ENCODE measurements at regions not wholly inside any gene's neighbourhood (a gene's known extent, or its start where the extent isn't known, plus 50 kb on each side); places are given as distances from the start of the nearest gene placed in this dataset.

DNA sequence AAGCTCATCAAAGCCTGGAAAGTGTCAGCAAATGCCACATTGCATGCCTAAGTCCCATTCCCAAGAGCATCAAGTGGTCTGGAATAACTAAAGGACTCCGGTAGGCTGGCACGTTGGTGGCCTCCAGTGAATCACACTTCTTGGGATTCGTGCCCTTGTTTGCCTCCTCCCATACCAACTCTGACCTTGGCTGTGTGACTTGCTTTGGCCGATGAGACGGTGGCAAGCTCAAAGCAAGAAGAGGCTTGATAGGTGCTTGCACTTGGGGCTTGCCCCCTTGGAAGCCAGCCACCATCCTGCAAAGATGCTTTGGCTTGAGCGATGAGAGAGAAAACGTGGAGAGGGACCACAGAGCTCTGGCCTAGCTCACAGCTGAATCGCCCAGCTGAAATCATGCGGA is 313.1 kb upstream of the ZFHX3 start:
- intact Hi-C loops (cut with DNase I): no loop called here
- Histone ChIP-seq H3K36me3 (no peaks in the 10 kb centered on the region), H3K27me3 (no peaks in the 10 kb centered on the region), H3K27ac (no peak overlapping the region), H3K9me3 (no peaks in the 10 kb centered on the region), H3K4me1 (no peaks in the 10 kb centered on the region), H3K4me3 (no peak overlapping the region)
- 73 to 84% methylated on average over 9 of the region's 9 CpGs for whole genome bisulfite sequencing, 2 donors
- DNase-seq (no peak), FAIRE-seq (no peak), ATAC-seq (no peak)
- TF ChIP-seq, protein P1, sequence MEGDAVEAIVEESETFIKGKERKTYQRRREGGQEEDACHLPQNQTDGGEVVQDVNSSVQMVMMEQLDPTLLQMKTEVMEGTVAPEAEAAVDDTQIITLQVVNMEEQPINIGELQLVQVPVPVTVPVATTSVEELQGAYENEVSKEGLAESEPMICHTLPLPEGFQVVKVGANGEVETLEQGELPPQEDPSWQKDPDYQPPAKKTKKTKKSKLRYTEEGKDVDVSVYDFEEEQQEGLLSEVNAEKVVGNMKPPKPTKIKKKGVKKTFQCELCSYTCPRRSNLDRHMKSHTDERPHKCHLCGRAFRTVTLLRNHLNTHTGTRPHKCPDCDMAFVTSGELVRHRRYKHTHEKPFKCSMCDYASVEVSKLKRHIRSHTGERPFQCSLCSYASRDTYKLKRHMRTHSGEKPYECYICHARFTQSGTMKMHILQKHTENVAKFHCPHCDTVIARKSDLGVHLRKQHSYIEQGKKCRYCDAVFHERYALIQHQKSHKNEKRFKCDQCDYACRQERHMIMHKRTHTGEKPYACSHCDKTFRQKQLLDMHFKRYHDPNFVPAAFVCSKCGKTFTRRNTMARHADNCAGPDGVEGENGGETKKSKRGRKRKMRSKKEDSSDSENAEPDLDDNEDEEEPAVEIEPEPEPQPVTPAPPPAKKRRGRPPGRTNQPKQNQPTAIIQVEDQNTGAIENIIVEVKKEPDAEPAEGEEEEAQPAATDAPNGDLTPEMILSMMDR (IDR thresholded peaks at IDR 0.05): no peak

DNA sequence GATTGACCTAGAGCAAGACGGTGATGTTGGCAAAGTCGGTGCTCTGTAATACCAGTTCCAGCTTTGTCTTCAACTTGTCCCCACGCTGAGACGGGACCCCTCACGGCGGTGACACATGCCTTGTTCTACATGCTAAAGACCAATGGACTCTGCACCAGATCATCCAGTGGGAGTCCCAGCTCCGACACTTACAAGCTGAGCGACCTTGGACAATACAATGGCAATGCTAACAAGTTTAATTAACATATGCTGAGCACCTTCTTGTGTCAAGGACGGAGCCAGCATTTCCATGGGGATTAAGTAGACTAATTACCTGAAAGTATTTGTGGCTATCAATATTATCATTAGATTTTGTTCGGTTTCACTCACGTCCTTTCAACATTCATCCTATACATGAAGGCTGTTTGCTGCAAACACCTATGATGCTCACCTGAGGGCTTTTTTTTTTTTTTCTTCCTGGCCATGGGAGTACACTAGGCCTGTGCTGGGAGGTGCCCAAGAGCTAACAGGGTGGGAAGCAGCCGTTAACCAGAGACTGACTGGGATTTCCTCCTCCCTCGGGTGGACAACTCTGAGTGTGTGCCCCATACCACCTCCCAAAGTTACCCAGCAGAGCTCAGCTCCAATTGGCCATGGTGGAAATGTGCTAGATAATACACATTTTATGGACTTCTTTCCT is 308.6 kb upstream of the ZFHX3 start:
- H3K27me3 ChIP-seq: no peaks in the 10 kb centered on the region

DNA sequence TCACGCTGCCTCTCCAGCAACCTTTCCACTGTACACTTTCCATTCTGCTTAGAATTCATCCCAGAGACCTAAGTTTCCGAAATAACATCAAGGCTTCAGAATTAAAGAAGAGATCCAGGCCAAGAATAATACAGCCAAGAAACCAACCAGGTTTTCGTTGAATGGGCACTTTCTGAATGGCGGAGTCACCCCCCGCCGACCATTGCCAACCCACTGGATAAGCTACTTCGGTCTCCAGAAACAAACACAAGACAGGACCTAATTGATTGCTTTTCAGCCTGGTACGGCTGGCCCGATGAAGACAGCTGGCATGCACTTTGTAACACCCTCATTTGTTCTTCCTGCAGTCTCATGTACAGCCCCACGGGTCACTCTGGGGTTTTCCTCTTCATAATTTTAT is 308.1 kb upstream of the ZFHX3 start:
- Histone ChIP-seq H3K4me1 (no peaks in the 10 kb centered on the region), H3K36me3 (no peaks in the 10 kb centered on the region), H3K4me3 (no peak overlapping the region), H3K27ac (no peak overlapping the region), H3K9me3 (no peaks in the 10 kb centered on the region), H3K27me3 (no peaks in the 10 kb centered on the region)
- FAIRE-seq (no peak), DNase-seq (no peak), ATAC-seq (no peak)
- TF ChIP-seq, protein P1 (IDR thresholded peaks at IDR 0.05): no peak
- WGBS, 2 donors: 69 to 78% methylated on average over 10 of the region's 10 CpGs
- intact Hi-C loops (cut with DNase I): no loop called here

More for the DNA sequence above, 308.6 kb upstream of the ZFHX3 start:
- WGBS, 2 donors: 65 to 79% methylated on average over 13 of the region's 13 CpGs
- Histone ChIP-seq H3K36me3 (no peaks in the 10 kb centered on the region), H3K4me1 (no peaks in the 10 kb centered on the region), H3K27ac (no peak overlapping the region), H3K9me3 (no peaks in the 10 kb centered on the region), H3K4me3 (no peak overlapping the region)
- no peak for FAIRE-seq
- TF ChIP-seq, protein P1 (IDR thresholded peaks at IDR 0.05): no peak
- no peak for DNase-seq
- ATAC-seq: no peak
- intact Hi-C loops (cut with DNase I): no loop called here

DNA sequence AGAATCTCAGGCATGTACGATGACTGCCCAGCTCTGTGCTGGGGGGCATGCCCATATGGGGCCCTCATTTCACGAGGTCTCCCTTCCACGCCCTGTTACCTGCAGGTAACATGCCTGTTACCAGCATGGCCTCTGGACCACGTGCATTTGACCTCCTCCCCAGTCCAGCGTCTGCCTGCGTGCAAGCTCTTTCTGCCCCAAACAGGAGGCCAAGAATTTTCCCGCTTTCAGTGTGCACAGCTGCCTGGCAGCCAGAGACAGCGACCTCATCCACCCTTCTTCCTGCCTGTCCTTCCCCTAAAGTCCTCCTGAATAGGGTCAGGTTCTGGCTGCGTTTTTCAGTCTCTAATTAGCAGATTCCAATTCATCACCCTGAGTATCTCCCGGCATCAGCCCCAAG is 306.5 kb upstream of the ZFHX3 start:
- Histone ChIP-seq H3K27ac (no peak overlapping the region), H3K4me3 (no peak overlapping the region), H3K9me3 (no peaks in the 10 kb centered on the region), H3K4me1 (no peaks in the 10 kb centered on the region), H3K36me3 (no peaks in the 10 kb centered on the region), H3K27me3 (no peaks in the 10 kb centered on the region)
- intact Hi-C loops (cut with DNase I): no loop called here
- DNase-seq: no peak
- FAIRE-seq: no peak
- WGBS, 2 donors: 20 to 31% methylated on average over 10 of the region's 10 CpGs
- TF ChIP-seq, protein P1 (IDR thresholded peaks at IDR 0.05): no peak
- ATAC-seq: no peak

DNA sequence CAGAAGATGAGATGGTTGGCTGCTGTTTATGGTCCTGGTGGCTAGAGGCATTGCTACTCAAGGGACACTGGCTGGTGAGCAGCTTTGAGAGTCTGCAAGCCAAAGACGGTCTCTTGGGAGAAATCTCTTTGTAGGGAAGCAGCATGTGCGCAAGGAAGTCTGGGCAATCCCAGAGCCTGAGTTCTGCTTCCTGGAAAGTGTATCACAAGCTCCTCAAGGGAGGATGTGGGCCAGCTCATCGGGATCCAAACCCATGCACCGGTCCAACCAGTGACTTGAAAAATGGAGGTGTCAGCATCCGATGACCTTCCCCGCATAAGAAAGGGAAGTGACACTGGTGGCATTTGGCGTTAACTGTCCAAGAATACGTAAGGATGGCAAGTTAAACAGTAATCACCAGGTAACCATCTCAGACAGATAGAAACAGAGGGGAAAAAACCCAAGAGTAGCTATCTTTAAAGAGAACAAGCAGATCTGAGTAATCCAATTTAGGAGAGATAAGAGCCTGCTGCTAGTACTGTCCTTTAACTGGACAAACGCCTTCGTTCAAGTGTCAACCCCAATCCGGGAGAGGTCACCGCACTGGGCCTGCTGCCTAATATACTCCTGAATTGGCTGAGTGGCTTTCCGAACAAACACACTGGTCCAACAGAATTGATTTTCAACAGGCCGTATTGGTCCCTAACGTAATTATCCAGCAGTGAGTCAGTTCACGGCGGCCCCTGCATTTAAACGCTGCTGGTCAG is 303.0 kb upstream of the ZFHX3 start:
- TF ChIP-seq, protein P1 (IDR thresholded peaks at IDR 0.05): no peak
- WGBS, 2 donors: 58 to 60% methylated on average over 18 of the region's 18 CpGs
- intact Hi-C loops (cut with DNase I): no loop called here
- Histone ChIP-seq H3K4me1 (no peaks in the 10 kb centered on the region), H3K9me3 (no peaks in the 10 kb centered on the region), H3K36me3 (no peaks in the 10 kb centered on the region), H3K27ac (no peak overlapping the region), H3K27me3 (no peaks in the 10 kb centered on the region), H3K4me3 (no peak overlapping the region)
- FAIRE-seq (no peak), ATAC-seq (no peak), DNase-seq (no peak)
